H1 (cell line): ENCODE measurements at regions not wholly inside any gene's neighbourhood (a gene's known extent, or its start where the extent isn't known, plus 50 kb on each side); places are given as distances from the start of the nearest gene placed in this dataset.

Experiments used
- CTCF ChIA-PET: fragments of 300-600 bp; sonication (Branson Sonifier 250); formaldehyde crosslinking; loops from one replicate; lab custom pipeline; 2021; ENCODE audit not compliant: partially characterized antibody; lab: Charles Lee
- POLR2A ChIA-PET: fragments of 300-600 bp; sonication (Branson Sonifier 250); formaldehyde crosslinking; loops from one replicate; lab custom pipeline; 2021; ENCODE audit warnings: inconsistent platforms; ENCODE audit not compliant: partially characterized antibody; lab: Charles Lee
- DNase-seq, 2 experiments: peaks; one replicate each; pipeline versions ENCODE4 v3.0.0 to v3.0.0-alpha.2; 2010 to 2022; ENCODE audit warnings: low spot score in 2 of 2, low read depth in 1 of 2, mixed read lengths in 1 of 2
- FAIRE-seq: peaks from 2 replicates; lab custom pipeline; 2011; peaks lifted over from hg19 to GRCh38; lab: Jason Lieb, UNC
- H2AFZ ChIP-seq: 2 replicates; pipeline ENCODE4 v1.8.1; 2012; ENCODE audit warnings: low read length, inconsistent platforms
- H2AK5ac ChIP-seq: 2 replicates; pipeline ENCODE4 v1.6.1; 2013; ENCODE audit warnings: low read depth, low read length
- H2BK120ac ChIP-seq: replicated peaks from 2 replicates; pipeline ENCODE3; 2013; ENCODE audit warnings: low read depth, low read length, inconsistent platforms
- H2BK12ac ChIP-seq: 2 replicates; pipeline ENCODE4 v1.6.1; 2013; ENCODE audit warnings: low read depth, low read length
- H2BK15ac ChIP-seq: 2 replicates; pipeline ENCODE4 v1.6.1; 2013; ENCODE audit warnings: low read length
- H2BK20ac ChIP-seq: 2 replicates; pipeline ENCODE4 v1.6.1; 2013; ENCODE audit warnings: low read length
- H2BK5ac ChIP-seq: 2 replicates; pipeline ENCODE4 v1.6.1; 2013; ENCODE audit warnings: low read depth, low read length
- H3K14ac ChIP-seq: 2 replicates; pipeline ENCODE4 v1.6.1; 2013; ENCODE audit warnings: inconsistent platforms; ENCODE audit not compliant: insufficient read length
- H3K18ac ChIP-seq: 2 replicates; pipeline ENCODE4 v1.6.1; 2013; ENCODE audit warnings: low read length; ENCODE audit errors: extremely low read depth
- H3K23ac ChIP-seq: 2 replicates; pipeline ENCODE4 v1.6.1; 2013; ENCODE audit warnings: inconsistent platforms; ENCODE audit not compliant: insufficient read length
- H3K23me2 ChIP-seq: 2 replicates; pipeline ENCODE4 v1.6.1; 2013; ENCODE audit warnings: low read depth, low read length
- H3K27ac ChIP-seq: 2 replicates; pipeline ENCODE4 v1.6.1; 2011; ENCODE audit warnings: low read depth, low read length, inconsistent platforms
- H3K27me3 ChIP-seq, 4 experiments: replicated peaks in 1 of 4; 1 replicate in 1 of 4; 2 replicates in 3 of 4; pipeline versions ENCODE4 v1.6.1 to v1.8.1; 2011 to 2013; ENCODE audit warnings: low read length in 3 of 4, mild to moderate bottlenecking in 3 of 4, inconsistent platforms in 2 of 4, mixed read lengths in 2 of 4, moderate library complexity in 1 of 4; ENCODE audit not compliant: control insufficient read depth in 3 of 4, insufficient read depth in 3 of 4; ENCODE audit errors: extremely low read depth in 1 of 4
- H3K36me3 ChIP-seq, 4 experiments: 2 replicates each; pipeline versions ENCODE4 v1.6.1 to v1.8.1; 2011 to 2013; ENCODE audit warnings: mild to moderate bottlenecking in 4 of 4, low read length in 3 of 4, moderate library complexity in 2 of 4, control low read depth in 1 of 4, inconsistent platforms in 1 of 4; ENCODE audit not compliant: insufficient read depth in 4 of 4, control insufficient read depth in 2 of 4
- H3K4ac ChIP-seq: replicated peaks from 2 replicates; pipeline ENCODE3; 2013; ENCODE audit warnings: low read length, low read depth, mixed read lengths, inconsistent platforms; ENCODE audit not compliant: insufficient read length
- H3K4me1 ChIP-seq, 4 experiments: replicated peaks in 1 of 4; 1 replicate in 1 of 4; 2 replicates in 3 of 4; pipeline versions ENCODE4 v1.6.1 to v1.8.1; 2011 to 2013; ENCODE audit warnings: low read length in 3 of 4, inconsistent platforms in 2 of 4, mixed read lengths in 1 of 4; ENCODE audit not compliant: insufficient read depth in 4 of 4, control insufficient read depth in 3 of 4
- H3K4me2 ChIP-seq, 2 experiments: 2 replicates each; pipeline versions ENCODE4 v1.6.1 to v1.8.1; 2011 to 2013; ENCODE audit warnings: low read depth in 2 of 2, low read length in 2 of 2, control low read depth in 1 of 2, inconsistent platforms in 1 of 2, mild to moderate bottlenecking in 1 of 2; ENCODE audit not compliant: insufficient read depth in 1 of 2
- H3K4me3 ChIP-seq, 4 experiments: fragments of 200-600, 300-600 bp in 1 of 4; sonication (generic), shearing (Covaris generic), sonication (Bioruptor Twin) in 1 of 4; 2 replicates each; pipeline versions ENCODE4 v1.5.1 to v1.8.1; 2011 to 2016; ENCODE audit warnings: low read length in 4 of 4, low read depth in 3 of 4, control low read depth in 2 of 4, inconsistent platforms in 2 of 4, mild to moderate bottlenecking in 2 of 4, mixed read lengths in 1 of 4, moderate library complexity in 1 of 4; ENCODE audit not compliant: insufficient read depth in 2 of 4; ENCODE audit errors: extremely low read depth in 1 of 4
- H3K56ac ChIP-seq: replicated peaks from 2 replicates; pipeline ENCODE3; 2013; ENCODE audit warnings: low read depth, mild to moderate bottlenecking, mixed read lengths, low read length, inconsistent platforms; ENCODE audit not compliant: insufficient read length
- H3K79me1 ChIP-seq: 2 replicates; pipeline ENCODE4 v1.6.1; 2013; ENCODE audit warnings: low read depth, low read length, control low read depth
- H3K79me2 ChIP-seq, 2 experiments: 2 replicates each; pipeline versions ENCODE4 v1.6.1 to v1.8.1; 2012 to 2013; ENCODE audit warnings: low read length in 2 of 2, mild to moderate bottlenecking in 2 of 2, inconsistent platforms in 1 of 2; ENCODE audit not compliant: insufficient read depth in 2 of 2, control insufficient read depth in 1 of 2
- H3K9ac ChIP-seq, 4 experiments: replicated peaks in 1 of 4; 1 replicate in 1 of 4; 2 replicates in 3 of 4; pipeline versions ENCODE4 v1.6.1 to v1.8.1; 2011 to 2013; ENCODE audit warnings: low read depth in 3 of 4, low read length in 3 of 4, control low read depth in 2 of 4, mild to moderate bottlenecking in 2 of 4, moderate library complexity in 2 of 4, inconsistent platforms in 1 of 4; ENCODE audit errors: extremely low read depth in 1 of 4
- H3K9me3 ChIP-seq, 2 experiments: 2 replicates each; pipeline versions ENCODE4 v1.6.1 to v1.8.1; 2012 to 2013; ENCODE audit warnings: mild to moderate bottlenecking in 2 of 2, moderate library complexity in 2 of 2, control low read depth in 1 of 2, inconsistent platforms in 1 of 2, low read depth in 1 of 2, low read length in 1 of 2, mixed read lengths in 1 of 2; ENCODE audit not compliant: insufficient read depth in 2 of 2
- H4K20me1 ChIP-seq, 2 experiments: replicated peaks in 1 of 2; 2 replicates each; pipeline versions ENCODE3 to v1.8.1; 2011 to 2013; ENCODE audit warnings: inconsistent platforms in 2 of 2, low read length in 2 of 2, mild to moderate bottlenecking in 1 of 2; ENCODE audit not compliant: insufficient read depth in 2 of 2, control insufficient read depth in 1 of 2
- H4K5ac ChIP-seq: 2 replicates; pipeline ENCODE4 v1.6.1; 2013; ENCODE audit warnings: low read length, low read depth, mixed read lengths, inconsistent platforms; ENCODE audit not compliant: insufficient read length
- H4K8ac ChIP-seq: 2 replicates; pipeline ENCODE4 v1.8.0; 2013; ENCODE audit warnings: mild to moderate bottlenecking, moderate library complexity, low read length, inconsistent platforms; ENCODE audit not compliant: insufficient read depth; ENCODE audit errors: extremely low read depth
- H4K91ac ChIP-seq: replicated peaks from 2 replicates; pipeline ENCODE3; 2013; ENCODE audit warnings: low read length, mixed read lengths, inconsistent platforms; ENCODE audit not compliant: insufficient read length
- BACH1 ChIP-seq: IDR thresholded peaks from 2 replicates; pipeline ENCODE4 v1.6.1; 2012; ENCODE audit warnings: low read length, improper control_type of control experiment
- TBP ChIP-seq: IDR thresholded peaks from 2 replicates; pipeline ENCODE4 v1.6.1; 2011; ENCODE audit warnings: low read depth, low read length, improper control_type of control experiment
- WGBS, 2 experiments: shearing (Covaris generic) in 1 of 2; methylation state at CpG; one replicate each; pipeline versions ENCODE4 v1.1.6 to v1.1.7; 2013 to 2015; ENCODE audit warnings: low lambda C conversion rate in 2 of 2, mixed read lengths in 2 of 2, inconsistent platforms in 1 of 2, low coverage in 1 of 2, missing lambda C conversion rate in 1 of 2; ENCODE audit not compliant: insufficient replicate concordance in 2 of 2, insufficient coverage in 1 of 2, insufficient read length in 1 of 2; ENCODE audit errors: extremely low coverage in 1 of 2, missing lambda C conversion rate in 1 of 2; 5-methylcytosine and 5-hydroxymethylcytosine counted together
- TF ChIP-seq, protein P1 (sequence below): IDR thresholded peaks from 2 replicates; pipeline ENCODE4 v1.6.1; 2012; ENCODE audit warnings: low read length, inconsistent platforms

DNA sequence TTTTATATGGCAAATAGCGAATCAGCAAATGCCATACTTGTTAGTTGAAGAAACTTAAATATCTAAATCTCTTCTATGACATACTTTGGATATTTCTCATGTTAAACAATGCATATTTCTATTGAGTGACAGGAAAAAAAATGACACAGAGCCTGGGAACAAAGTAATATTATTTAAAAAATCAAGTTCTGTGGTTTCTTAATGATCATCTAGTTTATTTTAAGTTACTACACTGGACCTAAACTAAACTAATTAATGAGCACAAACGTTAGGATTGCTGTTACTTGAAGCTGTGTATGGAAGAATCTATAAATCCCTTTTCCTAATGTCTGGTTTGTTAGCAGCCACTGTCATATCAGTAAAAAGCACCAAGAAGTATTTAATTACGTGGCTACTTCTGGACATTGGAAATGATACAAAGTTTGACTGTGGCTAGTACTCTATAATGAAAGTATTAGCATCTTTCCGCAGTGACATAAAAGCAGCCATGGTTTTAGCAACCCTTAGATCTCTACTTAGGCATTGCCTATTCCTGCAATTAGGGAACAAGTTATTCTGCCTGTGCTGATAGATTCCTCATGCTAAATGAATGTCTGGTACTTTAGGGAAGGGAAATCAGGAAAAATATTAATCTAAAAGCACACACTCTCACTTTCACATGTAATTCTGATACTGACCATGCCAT lies 981.7 kb upstream of the B3GALT2 start:
- Histone ChIP-seq H3K9me3 (no peaks in the 10 kb centered on the region; a peak in 1 of 4 replicates), H3K36me3 (no peaks in the 10 kb centered on the region), H3K79me1 (no peaks in the 10 kb centered on the region), H3K4me3 (no peak overlapping the region), H3K23ac (no peak overlapping the region), H4K8ac (no peak overlapping the region), H2BK5ac (no peak overlapping the region), H3K9ac (no peak overlapping the region), H4K20me1 (no peaks in the 10 kb centered on the region), H3K18ac (no peak overlapping the region), H2BK20ac (no peak overlapping the region), H3K23me2 (no peaks in the 10 kb centered on the region), H3K27me3 (no peaks in the 10 kb centered on the region), H3K4me2 (no peak overlapping the region), H4K5ac (no peak overlapping the region)
- no peak for DNase-seq
- 95% methylated on average over 4 of the region's 4 CpGs; no CpG with 5 or more reads in 1 of the 2 experiments for WGBS, 2 experiments
- TF ChIP-seq TBP (no peak), BACH1 (no peak)
- TF ChIP-seq, protein P1, sequence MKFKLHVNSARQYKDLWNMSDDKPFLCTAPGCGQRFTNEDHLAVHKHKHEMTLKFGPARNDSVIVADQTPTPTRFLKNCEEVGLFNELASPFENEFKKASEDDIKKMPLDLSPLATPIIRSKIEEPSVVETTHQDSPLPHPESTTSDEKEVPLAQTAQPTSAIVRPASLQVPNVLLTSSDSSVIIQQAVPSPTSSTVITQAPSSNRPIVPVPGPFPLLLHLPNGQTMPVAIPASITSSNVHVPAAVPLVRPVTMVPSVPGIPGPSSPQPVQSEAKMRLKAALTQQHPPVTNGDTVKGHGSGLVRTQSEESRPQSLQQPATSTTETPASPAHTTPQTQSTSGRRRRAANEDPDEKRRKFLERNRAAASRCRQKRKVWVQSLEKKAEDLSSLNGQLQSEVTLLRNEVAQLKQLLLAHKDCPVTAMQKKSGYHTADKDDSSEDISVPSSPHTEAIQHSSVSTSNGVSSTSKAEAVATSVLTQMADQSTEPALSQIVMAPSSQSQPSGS: no peak
- TF ChIP-seq, all 59 proteins: peak for 0
- ChIA-PET POLR2A (no interaction called here), CTCF (interaction anchor here (0.7 kb wide), 1 partner anchor 12 kb away, joined by 3 read pairs; no protein-coding TSS in a partner anchor)
- Histone ChIP-seq H3K14ac (no peak overlapping the region), H2AK5ac (no peak overlapping the region), H3K4ac (no peak overlapping the region), H3K27ac (no peak overlapping the region), H2BK12ac (no peak overlapping the region), H3K79me2 (no peaks in the 10 kb centered on the region), H2AFZ (0 out of 2 replicates have a peak overlapping the region, but pooled peaks have one; percentile 52), H4K91ac (no peak overlapping the region), H2BK120ac (no peak overlapping the region), H3K4me1 (no peaks in the 10 kb centered on the region), H3K56ac (no peak overlapping the region), H2BK15ac (no peak overlapping the region)
- FAIRE-seq: no peak
